ENCODE measurements at regions not wholly inside any gene's neighbourhood (a gene's known extent, or its start where the extent isn't known, plus 50 kb on each side); places are given as distances from the start of the nearest gene placed in this dataset.

GRCh38 chr1:233509526-233509925, 104.4 kb upstream of the KCNK1 start:
- H3K4me1 Mint-ChIP-seq (ENCODE audit: insufficient read depth, unreplicated experiment): peaks cover 6% of the 10 kb centered on the region
- DNase-seq (ENCODE audit: unreplicated experiment): no peak
- ChIA-PET CTCF (interaction anchor here (0.5 to 1.2 kb wide), 8 partner anchors 10 to 1392 kb away, joined by 3 to 5 read pairs (median 3); no protein-coding TSS in a partner anchor), POLR2A (interaction anchor here (0.6 to 1.3 kb wide), 4 partner anchors 8 to 554 kb away, joined by 3 to 6 read pairs (median 4); no protein-coding TSS in a partner anchor)
- H3K9me3 Mint-ChIP-seq (ENCODE audit: unreplicated experiment): peaks cover 9% of the 10 kb centered on the region
- no peaks in the 10 kb centered on the region for H3K36me3 Mint-ChIP-seq (ENCODE audit: insufficient read depth, unreplicated experiment)
- no peaks in the 10 kb centered on the region for H3K27me3 Mint-ChIP-seq (ENCODE audit: insufficient read depth, unreplicated experiment)
- no peak for TF ChIP-seq CTCF (IDR thresholded peaks at IDR 0.05; ENCODE audit: unreplicated experiment)
- no peak overlapping the region for H3K27ac Mint-ChIP-seq (ENCODE audit: low read depth, unreplicated experiment)
- intact Hi-C loops (cut with micrococcal nuclease): no loop called here
- no TSS peak for BruUV-seq (replicated peaks)
- no peak overlapping the region for H3K4me3 Mint-ChIP-seq (ENCODE audit: unreplicated experiment)

- no peaks in the 10 kb centered on the region for H3K36me3 Mint-ChIP-seq (ENCODE audit: insufficient read depth, unreplicated experiment)
- H3K27ac Mint-ChIP-seq (ENCODE audit: low read depth, unreplicated experiment): no peak overlapping the region
- TF ChIP-seq CTCF (IDR thresholded peaks at IDR 0.05; ENCODE audit: unreplicated experiment): no peak
- no peaks in the 10 kb centered on the region for H3K27me3 Mint-ChIP-seq (ENCODE audit: insufficient read depth, unreplicated experiment)
- no peak overlapping the region for H3K4me3 Mint-ChIP-seq (ENCODE audit: unreplicated experiment)
- POLR2A ChIA-PET: interaction anchor here (0.6 to 1.7 kb wide), 5 partner anchors 15 to 962 kb away, joined by 3 to 5 read pairs (median 3); no protein-coding TSS in a partner anchor
- BruUV-seq (replicated peaks): no TSS peak
- intact Hi-C loops (cut with micrococcal nuclease): loop anchor here (10.0 kb wide), 1 partner anchor 392 kb away; the partner anchor contains the start of gene SLC35F3
- no peak for DNase-seq (ENCODE audit: unreplicated experiment)
- CTCF ChIA-PET: interaction anchor here (0.6 to 1.2 kb wide), 5 partner anchors 9 to 1995 kb away, joined by 3 to 4 read pairs (median 3); no protein-coding TSS in a partner anchor
- peaks cover 6% of the 10 kb centered on the region for H3K4me1 Mint-ChIP-seq (ENCODE audit: insufficient read depth, unreplicated experiment)
- no peaks in the 10 kb centered on the region for H3K9me3 Mint-ChIP-seq (ENCODE audit: unreplicated experiment)
Measured at GRCh38 chr1:233512538-233512937, 101.4 kb upstream of the KCNK1 start.

GRCh38 chr1:233513431-233513830, 100.5 kb upstream of the KCNK1 start:
- TF ChIP-seq CTCF (IDR thresholded peaks at IDR 0.05; ENCODE audit: unreplicated experiment): no peak
- Mint-ChIP-seq H3K27ac (ENCODE audit: low read depth, unreplicated experiment) (no peak overlapping the region), H3K36me3 (ENCODE audit: insufficient read depth, unreplicated experiment) (no peaks in the 10 kb centered on the region), H3K27me3 (ENCODE audit: insufficient read depth, unreplicated experiment) (no peaks in the 10 kb centered on the region), H3K4me1 (ENCODE audit: insufficient read depth, unreplicated experiment) (peaks cover 6% of the 10 kb centered on the region), H3K9me3 (ENCODE audit: unreplicated experiment) (peaks cover 4% of the 10 kb centered on the region), H3K4me3 (ENCODE audit: unreplicated experiment) (no peak overlapping the region)
- POLR2A ChIA-PET: interaction anchor here (0.6 to 1.7 kb wide), 2 partner anchors 15 to 393 kb away, joined by 3 to 5 read pairs; no protein-coding TSS in a partner anchor
- BruUV-seq (replicated peaks): no TSS peak
- intact Hi-C loops (cut with micrococcal nuclease): loop anchor here (10.0 kb wide), 1 partner anchor 391 kb away; the partner anchor contains the start of gene SLC35F3
- DNase-seq (ENCODE audit: unreplicated experiment): no peak
- CTCF ChIA-PET: interaction anchor here (0.7 to 1.0 kb wide), 2 partner anchors 62 to 208 kb away, joined by 3 read pairs; no protein-coding TSS in a partner anchor

- Mint-ChIP-seq H3K9me3 (ENCODE audit: unreplicated experiment) (peaks cover 13% of the 10 kb centered on the region), H3K4me1 (ENCODE audit: insufficient read depth, unreplicated experiment) (peaks cover 6% of the 10 kb centered on the region), H3K4me3 (ENCODE audit: unreplicated experiment) (no peak overlapping the region), H3K27me3 (ENCODE audit: insufficient read depth, unreplicated experiment) (no peaks in the 10 kb centered on the region), H3K36me3 (ENCODE audit: insufficient read depth, unreplicated experiment) (no peaks in the 10 kb centered on the region), H3K27ac (ENCODE audit: low read depth, unreplicated experiment) (no peak overlapping the region)
- POLR2A ChIA-PET: interaction anchor here (1.1 kb wide), 1 partner anchor 33 kb away, joined by 3 read pairs; no protein-coding TSS in a partner anchor
- intact Hi-C loops (cut with micrococcal nuclease): loop anchor here (10.0 kb wide), 1 partner anchor 390 kb away; the partner anchor contains the start of gene SLC35F3
- CTCF ChIA-PET: interaction anchor here (0.6 to 1.0 kb wide), 3 partner anchors 32 to 286 kb away, joined by 3 to 4 read pairs (median 4); no protein-coding TSS in a partner anchor
- no peak for DNase-seq (ENCODE audit: unreplicated experiment)
- no peak for TF ChIP-seq CTCF (IDR thresholded peaks at IDR 0.05; ENCODE audit: unreplicated experiment)
- BruUV-seq (replicated peaks): no TSS peak
Measured at GRCh38 chr1:233514946-233515391, 98.9 kb upstream of the KCNK1 start.

Data from MCF 10A (cell line).